ENCODE measurements at regions not wholly inside any gene's neighbourhood (a gene's known extent, or its start where the extent isn't known, plus 50 kb on each side); places are given as distances from the start of the nearest gene placed in this dataset.

- FAIRE-seq: no peak
Observed at GRCh38 chr11:92671081-92671480, 298.4 kb upstream of the MTNR1B start.

DNA sequence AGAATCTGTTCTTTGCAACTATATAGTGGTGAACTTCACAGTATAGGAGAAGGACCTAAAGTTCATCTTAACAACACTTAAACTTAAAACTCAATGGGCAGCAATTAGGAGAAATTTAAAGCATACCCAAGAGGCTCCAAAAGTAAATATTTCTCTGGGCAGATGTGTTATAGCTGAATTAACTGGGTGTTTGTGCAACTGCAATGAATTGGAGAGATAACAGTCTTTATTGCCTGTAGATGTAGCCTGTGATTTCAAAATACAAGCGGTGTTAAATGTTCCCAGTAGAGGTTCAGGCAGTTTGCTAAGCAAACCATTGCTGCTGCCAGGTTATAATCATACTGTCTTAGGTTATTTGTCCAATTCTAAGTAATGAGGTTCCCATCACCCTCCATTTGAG, 294.1 kb upstream of the MTNR1B start:
- no peak for FAIRE-seq

- FAIRE-seq: no peak
Observed at GRCh38 chr11:92675810-92676209, 293.6 kb upstream of the MTNR1B start.

DNA sequence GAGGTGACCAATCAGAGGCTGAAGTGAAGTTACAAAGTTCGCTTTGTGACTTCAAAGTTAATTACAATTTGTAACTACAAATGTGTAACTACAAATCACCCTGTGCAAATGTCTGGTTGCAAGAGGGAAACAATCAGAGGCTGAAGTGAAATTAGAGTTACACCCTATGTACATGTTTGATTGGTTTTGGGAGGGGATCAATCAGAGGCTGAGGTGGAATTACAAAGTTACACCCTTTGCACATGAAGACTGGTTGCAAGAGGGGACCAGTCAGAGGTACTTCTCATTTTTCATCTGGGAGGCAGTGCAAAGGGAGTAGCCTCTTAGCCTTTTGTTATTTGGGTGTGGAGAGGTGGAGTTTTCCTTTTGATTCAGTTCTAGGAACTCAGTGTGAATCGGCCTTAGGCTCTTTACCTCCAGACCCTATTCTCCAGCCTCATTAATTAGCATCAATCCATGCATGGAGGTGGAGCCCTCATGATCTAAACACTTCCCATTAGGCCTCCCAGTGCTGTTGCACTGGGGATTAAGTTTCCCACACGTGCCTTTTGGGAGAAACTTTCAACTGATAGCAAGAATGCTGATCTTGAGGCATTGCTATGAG, 291.3 kb upstream of the MTNR1B start:
- FAIRE-seq: no peak

DNA sequence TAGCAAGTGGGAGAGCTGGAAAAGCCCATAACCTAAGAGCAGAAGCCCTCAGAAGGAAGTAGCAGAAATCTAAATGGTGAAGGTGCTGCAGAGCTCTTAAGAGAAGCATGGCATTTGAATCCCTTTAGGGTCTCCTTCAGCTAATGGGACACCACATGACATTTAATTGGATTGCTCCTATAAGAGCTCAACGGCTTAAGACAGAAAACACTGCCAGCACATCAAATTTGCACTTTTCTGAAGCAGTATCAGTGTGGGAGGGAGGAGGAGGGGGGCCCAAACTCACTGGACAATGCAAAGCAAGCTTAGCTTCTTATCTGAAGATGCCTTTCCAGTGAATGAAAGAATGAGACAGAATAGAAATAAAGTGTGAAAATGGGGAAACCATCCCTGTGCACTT, 287.9 kb upstream of the MTNR1B start:
- FAIRE-seq: no peak

GRCh38 chr11:92682136-92682535, 287.3 kb upstream of the MTNR1B start:
- FAIRE-seq: no peak

- FAIRE-seq: no peak
Observed at GRCh38 chr11:92682952-92683351, 286.5 kb upstream of the MTNR1B start.

DNA sequence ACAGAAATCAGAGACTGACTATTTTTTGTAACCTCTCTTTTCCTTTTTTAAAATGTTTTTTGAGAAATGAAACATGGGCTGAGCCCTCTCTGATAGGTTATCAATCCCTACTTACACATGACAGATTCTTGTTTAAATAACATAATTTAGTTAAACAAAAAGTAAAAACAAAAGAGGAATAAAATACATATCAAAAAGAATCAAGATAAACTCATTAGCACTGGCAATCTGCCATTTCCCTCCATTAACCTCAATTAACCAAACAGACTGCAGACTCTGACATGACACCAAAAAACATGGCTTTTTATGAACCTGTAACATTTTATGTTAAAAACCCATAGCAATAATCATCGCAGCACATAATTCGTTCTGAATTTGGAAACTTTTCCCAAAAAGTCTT, 284.4 kb upstream of the MTNR1B start:
- FAIRE-seq: no peak

DNA sequence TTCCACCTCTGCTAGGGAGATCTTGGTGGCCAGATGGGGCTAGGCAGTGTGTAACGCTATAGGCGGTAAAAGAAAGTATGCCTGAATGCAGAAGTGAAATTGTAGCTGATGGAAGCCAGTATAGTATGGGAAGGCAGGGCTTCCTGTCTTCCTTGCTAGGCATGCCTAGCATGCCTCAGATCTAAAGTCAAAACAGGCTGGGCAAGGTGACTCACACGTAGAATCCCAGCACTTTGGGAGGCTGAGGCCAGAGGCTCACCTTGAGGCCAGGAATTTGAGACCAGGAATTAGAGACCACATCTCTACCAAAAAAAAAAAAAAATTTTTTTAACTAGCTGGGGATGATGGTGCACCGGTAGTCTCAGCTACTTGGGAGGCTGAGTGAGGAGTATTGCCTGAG, 281.7 kb upstream of the MTNR1B start:
- no peak for FAIRE-seq

DNA sequence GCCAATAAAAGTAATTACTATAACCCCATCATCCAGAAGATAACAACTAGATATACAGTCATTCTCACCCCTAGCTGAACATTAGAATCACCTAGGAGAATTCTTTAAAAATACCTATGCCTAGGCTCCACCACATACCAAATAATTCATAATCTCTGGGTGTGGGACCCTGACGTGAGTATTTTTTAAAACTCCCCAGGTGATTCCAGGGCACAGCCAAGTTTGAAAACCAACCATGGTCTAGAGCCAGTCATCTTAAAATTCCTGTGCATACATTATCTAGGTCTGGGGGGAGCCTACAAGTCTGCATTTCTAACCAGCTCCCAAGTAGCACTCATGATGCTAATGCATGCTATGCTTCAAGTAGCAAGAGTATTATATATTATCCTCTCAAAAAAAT, 281.0 kb upstream of the MTNR1B start:
- FAIRE-seq: no peak

GRCh38 chr11:92692826-92693546, 276.5 kb upstream of the MTNR1B start:
- no peak for FAIRE-seq

DNA sequence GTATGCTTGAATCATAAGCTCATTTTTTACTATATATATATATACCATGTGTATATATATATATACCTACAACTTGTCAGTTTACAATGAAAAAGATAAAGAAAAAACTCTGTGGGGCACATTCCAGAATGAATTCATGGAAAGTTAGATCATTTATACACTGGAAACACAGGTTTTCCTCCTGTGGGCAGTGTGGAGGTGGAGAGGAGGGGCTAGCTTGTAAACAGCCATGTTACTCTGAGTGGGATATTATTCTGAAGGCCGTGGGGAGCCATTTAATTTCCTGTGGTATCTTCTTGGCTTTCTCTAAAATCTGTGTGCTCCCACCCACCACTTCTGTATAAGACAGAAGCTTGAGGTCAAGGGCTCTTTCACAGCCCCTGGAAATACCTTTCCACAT, 273.4 kb upstream of the MTNR1B start:
- FAIRE-seq: no peak

DNA sequence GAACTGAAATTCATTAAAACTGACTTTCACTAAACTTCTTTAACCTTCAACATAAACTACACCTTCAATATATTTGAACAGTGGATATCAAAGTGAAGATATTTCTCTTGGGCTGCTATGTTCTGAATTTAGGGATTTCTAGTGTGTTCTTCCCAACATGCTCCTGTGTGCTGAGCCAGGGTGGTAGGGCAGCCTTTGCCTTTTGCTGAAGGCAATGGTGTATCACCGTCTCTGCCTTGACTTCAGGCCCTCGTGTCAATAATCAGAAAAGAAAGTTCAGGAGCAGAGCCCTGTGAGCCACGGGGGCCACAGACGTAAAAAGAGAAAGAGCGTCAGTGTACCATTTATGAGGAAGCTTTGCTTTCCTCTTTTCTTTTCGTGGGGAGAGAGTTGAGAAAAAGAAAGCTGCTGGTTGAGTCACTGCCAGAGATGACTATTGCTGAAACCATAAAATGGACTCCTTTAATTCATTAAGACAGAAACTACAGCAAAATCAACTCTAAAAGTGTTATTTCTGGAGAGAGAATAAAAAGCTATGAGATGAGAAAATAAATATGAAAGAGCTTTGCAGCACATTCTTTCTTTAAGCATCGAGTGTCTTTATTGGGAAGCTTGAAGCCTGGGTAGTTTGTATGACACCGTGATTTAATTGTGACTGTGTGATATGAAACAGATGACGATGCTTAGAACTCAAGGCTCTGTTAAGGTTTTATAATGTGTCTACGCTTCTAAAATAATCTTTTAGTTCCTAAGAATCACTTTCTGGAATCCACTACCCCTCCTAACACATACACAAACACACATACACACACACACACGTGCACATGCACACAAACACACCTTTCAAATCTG, 271.8 kb upstream of the MTNR1B start:
- FAIRE-seq: no peak

GRCh38 chr11:92698742-92699141, 270.7 kb upstream of the MTNR1B start:
- no peak for FAIRE-seq

DNA sequence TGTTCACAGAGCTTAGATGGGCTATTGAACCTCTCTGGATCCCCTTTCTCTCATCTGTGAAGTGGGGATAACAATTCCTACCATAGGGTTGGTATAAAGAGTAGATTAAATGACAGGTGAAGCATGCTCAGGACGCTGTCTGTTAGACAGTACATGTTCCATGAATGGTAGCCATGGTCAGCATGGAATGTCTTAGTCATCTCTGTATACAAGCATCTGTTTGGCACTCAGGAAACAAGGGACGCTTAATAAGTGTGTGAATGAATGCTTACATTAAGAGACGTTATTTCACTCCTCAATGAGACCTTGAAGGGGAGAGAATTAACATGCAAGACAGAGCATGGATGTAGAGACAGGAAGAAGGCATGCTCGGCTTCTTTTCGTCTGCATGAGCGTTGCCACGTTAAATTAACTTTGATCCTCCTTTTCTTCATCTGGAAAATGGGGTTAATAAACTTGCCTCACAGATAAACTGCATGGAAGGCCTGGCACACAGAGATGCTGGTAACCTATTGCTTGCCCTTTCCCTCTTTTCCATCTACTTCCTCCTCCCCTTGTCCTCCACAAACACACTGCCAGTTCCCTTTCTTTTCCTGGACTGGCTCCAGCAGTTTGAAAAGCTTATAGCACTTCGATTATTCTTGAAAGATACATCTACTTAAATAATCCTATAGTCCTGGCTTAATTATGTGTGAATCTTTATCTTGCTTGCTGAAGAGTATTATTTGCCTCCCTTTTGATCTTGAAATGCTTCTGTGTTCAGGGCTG, 267.2 kb upstream of the MTNR1B start:
- FAIRE-seq: no peak

- no peak for FAIRE-seq
Observed at GRCh38 chr11:92702805-92703448, 266.5 kb upstream of the MTNR1B start.

DNA sequence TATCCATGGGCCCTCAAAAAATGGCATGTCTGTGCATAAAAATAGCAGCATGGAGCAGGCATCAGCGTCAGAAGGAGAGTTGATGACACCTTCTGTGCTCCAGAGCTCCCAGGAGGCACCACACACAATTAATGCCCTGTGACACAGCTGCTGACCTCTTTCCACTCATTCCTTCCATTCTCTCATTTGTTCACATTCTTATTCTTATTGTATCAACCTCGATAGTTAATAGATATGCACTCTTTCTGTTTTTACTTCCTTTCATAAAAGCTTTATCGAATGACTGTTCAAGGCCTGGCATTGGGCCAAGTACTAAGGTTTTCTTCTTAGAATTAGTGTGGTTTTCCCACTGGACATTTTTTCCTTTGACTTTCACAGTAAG, 266.0 kb upstream of the MTNR1B start:
- no peak for FAIRE-seq

GRCh38 chr11:92707173-92707619, 262.3 kb upstream of the MTNR1B start:
- no peak for FAIRE-seq

DNA sequence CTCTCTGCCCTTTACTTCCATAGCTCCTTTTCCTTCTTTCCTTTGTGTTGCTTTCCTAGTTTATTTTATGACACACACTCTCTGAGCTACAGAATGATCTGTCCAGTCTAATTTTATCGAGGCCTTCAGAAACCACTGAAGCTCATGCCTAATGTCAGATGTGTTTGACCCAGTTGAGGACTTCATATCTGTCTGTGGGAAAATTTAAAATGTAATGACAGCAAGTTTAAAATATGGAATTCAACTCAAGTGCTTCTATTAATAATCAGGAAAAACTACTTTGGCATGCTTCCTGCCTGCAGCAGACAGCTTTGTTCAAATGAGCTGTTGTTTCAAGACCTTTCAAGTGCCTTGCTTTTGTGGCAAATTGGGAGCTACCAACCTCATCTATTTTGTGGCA, 261.8 kb upstream of the MTNR1B start:
- FAIRE-seq: no peak

DNA sequence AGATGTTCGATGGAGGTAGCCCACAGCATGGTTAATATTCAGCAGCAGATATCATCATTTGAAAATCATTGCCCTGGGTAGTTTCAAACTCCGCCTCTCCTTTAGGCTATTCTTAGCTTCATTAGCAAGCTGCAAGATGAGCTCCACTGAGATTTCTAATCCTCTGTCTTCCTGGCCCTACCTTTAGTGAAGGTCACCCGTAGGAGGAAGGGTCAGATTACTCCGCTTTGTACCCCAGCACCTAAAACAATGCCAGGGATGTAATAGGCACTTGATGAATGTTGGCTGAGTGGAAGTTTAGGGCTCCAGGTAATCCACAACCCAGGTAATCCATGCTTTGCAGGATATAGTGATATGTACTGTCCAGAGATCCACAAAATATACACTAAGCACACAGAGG, 260.1 kb upstream of the MTNR1B start:
- FAIRE-seq: no peak

GRCh38 chr11:92711926-92712325, 257.5 kb upstream of the MTNR1B start:
- FAIRE-seq: no peak

DNA sequence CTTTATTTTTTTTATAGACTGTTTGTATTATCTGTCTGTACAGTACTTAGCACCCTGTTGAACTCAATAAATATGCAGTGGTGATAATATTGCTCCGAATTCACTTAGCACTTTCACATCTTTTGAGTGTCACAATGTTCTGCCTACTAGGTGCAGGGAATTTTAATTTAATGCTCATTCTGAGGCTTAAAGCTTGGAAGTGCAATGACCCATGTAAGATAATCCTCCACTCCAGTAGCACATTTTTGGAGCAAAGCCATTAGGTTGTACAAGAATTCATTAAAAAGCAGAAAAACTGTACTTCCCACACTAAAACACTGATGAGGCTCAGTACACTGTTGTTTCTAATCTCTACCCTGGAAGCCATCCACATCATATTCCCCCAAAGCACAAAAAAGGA, 255.3 kb upstream of the MTNR1B start:
- FAIRE-seq: no peak

DNA sequence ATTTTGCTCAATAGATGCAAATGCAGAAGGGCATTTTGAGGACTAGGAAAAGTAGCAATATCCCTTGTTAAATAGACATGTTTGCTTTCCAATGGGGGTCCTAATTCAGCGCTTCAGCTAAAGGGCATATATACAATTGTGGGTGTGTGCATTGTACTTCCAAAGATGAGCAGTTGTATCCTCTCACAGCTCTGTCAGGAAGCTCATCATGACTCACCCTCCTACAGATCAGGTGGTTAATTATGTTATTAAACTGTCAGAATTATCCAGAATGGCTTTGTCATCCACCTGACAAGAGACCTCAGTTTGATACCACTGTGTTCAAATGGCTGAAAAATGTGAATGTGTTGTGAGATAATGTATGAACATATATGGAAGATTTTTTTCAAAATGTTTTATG, 252.2 kb upstream of the MTNR1B start:
- no peak for FAIRE-seq
